ENCODE measurements at regions not wholly inside any gene's neighbourhood (a gene's known extent, or its start where the extent isn't known, plus 50 kb on each side); places are given as distances from the start of the nearest gene placed in this dataset.

GRCh38 chr2:70011335-70011734 lies 49.9 kb upstream of the ASPRV1 start:
- TF ChIP-seq CTCF (IDR thresholded peaks at IDR 0.05) (no peak), POLR2A (IDR thresholded peaks at IDR 0.05) (no peak), POLR2AphosphoS5 (IDR thresholded peaks at IDR 0.05) (no peak), EP300 (IDR thresholded peaks at IDR 0.05) (no peak)
